SK-N-SH (cell line): ENCODE measurements at regions not wholly inside any gene's neighbourhood (a gene's known extent, or its start where the extent isn't known, plus 50 kb on each side); places are given as distances from the start of the nearest gene placed in this dataset.

Experiments used
- CTCF ChIA-PET: fragments of 300-600, 350-600 bp; formaldehyde crosslinking; extraction: SDS; loops from one replicate; lab custom pipeline; 2021; lab: Yijun Ruan, JAX
- POLR2A ChIA-PET: fragments of 350-600 bp; sonication (Branson Sonifier 250); formaldehyde crosslinking; extraction: SDS; loops from one replicate; lab custom pipeline; 2020; ENCODE audit warnings: antibody characterized with exemption, inconsistent platforms; lab: Yijun Ruan, JAX
- DNase-seq: peaks from one replicate; pipeline ENCODE4 v3.0.0; 2012
- H2AFZ ChIP-seq: fragments of 200-600 bp; sonication (generic); 2 replicates; pipeline ENCODE4 v1.8.1; 2016; ENCODE audit warnings: antibody characterized with exemption, mild to moderate bottlenecking, low read depth
- H3F3A ChIP-seq: fragments of 200-600 bp; sonication (generic); replicated peaks from 2 replicates; pipeline ENCODE3; 2016; ENCODE audit warnings: antibody characterized with exemption, mild to moderate bottlenecking; ENCODE audit not compliant: insufficient read depth
- H3K27ac ChIP-seq, 2 experiments: fragments of 200-500 bp in 1 of 2; fragments of 200-600 bp in 1 of 2; sonication (Bioruptor generic) in 1 of 2; sonication (generic), shearing (Covaris generic) in 1 of 2; 2 replicates each; pipeline versions ENCODE4 v1.5.1 to v1.6.1; 2014 to 2016; ENCODE audit warnings: low read depth in 2 of 2, inconsistent platforms in 1 of 2, low read length in 1 of 2, mild to moderate bottlenecking in 1 of 2, mixed read lengths in 1 of 2
- H3K27me3 ChIP-seq: fragments of 200-600 bp; sonication (generic), shearing (Covaris generic); 2 replicates; pipeline ENCODE4 v1.6.1; 2016; ENCODE audit warnings: mixed run types; ENCODE audit not compliant: insufficient read depth
- H3K36me3 ChIP-seq, 2 experiments: fragments of 200-500 bp in 1 of 2; fragments of 200-600 bp in 1 of 2; sonication (Bioruptor generic) in 1 of 2; sonication (generic) in 1 of 2; replicated peaks in 1 of 2; 2 replicates each; pipeline versions ENCODE3 to v1.5.1; 2014 to 2016; ENCODE audit warnings: low read length in 1 of 2, mild to moderate bottlenecking in 1 of 2; ENCODE audit not compliant: insufficient read depth in 2 of 2, control insufficient read depth in 1 of 2
- H3K4me1 ChIP-seq, 2 experiments: fragments of 200-500 bp in 1 of 2; fragments of 200-600 bp in 1 of 2; sonication (Bioruptor generic) in 1 of 2; sonication (generic), shearing (Covaris generic) in 1 of 2; 2 replicates each; pipeline versions ENCODE4 v1.5.1 to v1.6.1; 2014 to 2016; ENCODE audit warnings: low read depth in 1 of 2, low read length in 1 of 2, mixed run types in 1 of 2; ENCODE audit not compliant: insufficient read depth in 2 of 2, control insufficient read depth in 1 of 2
- H3K4me2 ChIP-seq: fragments of 200-600 bp; sonication (generic), shearing (Covaris generic); 2 replicates; pipeline ENCODE4 v1.6.1; 2017; ENCODE audit warnings: mixed run types
- H3K4me3 ChIP-seq, 2 experiments: fragments of 200-500 bp in 1 of 2; fragments of 200-600 bp in 1 of 2; sonication (Bioruptor generic) in 1 of 2; sonication (generic), shearing (Covaris generic) in 1 of 2; 2 replicates each; pipeline versions ENCODE4 v1.5.1 to v1.8.1; 2014 to 2016; ENCODE audit warnings: low read depth in 2 of 2, inconsistent platforms in 1 of 2, low read length in 1 of 2, mild to moderate bottlenecking in 1 of 2, mixed read lengths in 1 of 2, moderate library complexity in 1 of 2
- H3K79me2 ChIP-seq: fragments of 200-600 bp; sonication (generic); 2 replicates; pipeline ENCODE4 v1.8.1; 2017; ENCODE audit warnings: mild to moderate bottlenecking; ENCODE audit not compliant: insufficient read depth
- H3K9ac ChIP-seq: fragments of 200-600 bp; sonication (generic); 2 replicates; pipeline ENCODE4 v1.6.1; 2017; ENCODE audit warnings: mixed run types
- H3K9me2 ChIP-seq: fragments of 200-600 bp; sonication (generic); 2 replicates; pipeline ENCODE4 v1.6.1; 2017; ENCODE audit warnings: mixed run types
- H3K9me3 ChIP-seq: fragments of 200-600 bp; sonication (generic); 2 replicates; pipeline ENCODE4 v1.6.1; 2017; ENCODE audit warnings: mixed run types, mild to moderate bottlenecking, moderate library complexity
- H4K20me1 ChIP-seq: fragments of 200-600 bp; sonication (generic); 2 replicates; pipeline ENCODE4 v1.6.1; 2017; ENCODE audit warnings: mild to moderate bottlenecking, mixed run types; ENCODE audit not compliant: insufficient read depth
- CTCF ChIP-seq: fragments of 200-600 bp; sonication (generic); IDR thresholded peaks from 2 replicates; pipeline ENCODE4 v1.6.1; 2017; ENCODE audit warnings: antibody characterized with exemption, mild to moderate bottlenecking, moderate library complexity
- EZH2phosphoT487 ChIP-seq: fragments of 200-600 bp; sonication (generic); IDR thresholded peaks from 2 replicates; pipeline ENCODE4 v1.6.1; 2017; ENCODE audit warnings: low read depth, mixed run types, mild to moderate bottlenecking, antibody characterized with exemption, moderate library complexity, borderline replicate concordance
- FOSL2 ChIP-seq: IDR thresholded peaks from 2 replicates; pipeline ENCODE4 v1.4.0; 2012; ENCODE audit warnings: low read depth, mild to moderate bottlenecking, moderate library complexity, borderline replicate concordance
- FOXJ3 ChIP-seq: sonication (generic); formaldehyde crosslinking; IDR thresholded peaks from 2 replicates; pipeline ENCODE4 v1.5.1; 2020; ENCODE audit warnings: mild to moderate bottlenecking, missing genetic modification reagents
- FOXM1 ChIP-seq: IDR thresholded peaks from 2 replicates; pipeline ENCODE4 v1.4.0; 2012; ENCODE audit warnings: low read depth, mild to moderate bottlenecking
- GABPA ChIP-seq: IDR thresholded peaks from 2 replicates; pipeline ENCODE4 v1.4.0; 2012; ENCODE audit warnings: low read depth, mild to moderate bottlenecking
- GATA2 ChIP-seq: sonication (generic); formaldehyde crosslinking; IDR thresholded peaks from 2 replicates; pipeline ENCODE4 v1.5.0; 2020; ENCODE audit warnings: mild to moderate bottlenecking, missing genetic modification reagents
- IRF3 ChIP-seq: fragments of 150-350 bp; IDR thresholded peaks from 2 replicates; pipeline ENCODE4 v1.6.1; 2016; ENCODE audit warnings: mild to moderate bottlenecking, low read depth, low read length
- JUND ChIP-seq: IDR thresholded peaks from 2 replicates; pipeline ENCODE4 v1.4.0; 2012
- MAX ChIP-seq: IDR thresholded peaks from 2 replicates; pipeline ENCODE4 v1.4.0; 2012; ENCODE audit warnings: low read depth
- MEF2A ChIP-seq: IDR thresholded peaks from 2 replicates; pipeline ENCODE4 v1.4.0; 2012; ENCODE audit warnings: low read depth, borderline replicate concordance
- MXI1 ChIP-seq: IDR thresholded peaks from 2 replicates; pipeline ENCODE4 v1.6.1; 2012; ENCODE audit warnings: mild to moderate bottlenecking, low read depth, low read length, improper control_type of control experiment
- NFIC ChIP-seq: IDR thresholded peaks from 2 replicates; pipeline ENCODE4 v1.4.0; 2012; ENCODE audit warnings: borderline replicate concordance
- NRF1 ChIP-seq: IDR thresholded peaks from 2 replicates; pipeline ENCODE4 v1.6.1; 2012; ENCODE audit warnings: low read depth, mild to moderate bottlenecking, low read length
- PBX3 ChIP-seq: IDR thresholded peaks from 2 replicates; pipeline ENCODE4; 2012
- RAD21 ChIP-seq: IDR thresholded peaks from 2 replicates; pipeline ENCODE4 v1.6.1; 2012; ENCODE audit warnings: mild to moderate bottlenecking, low read length
- RCOR1 ChIP-seq: fragments of 150-350 bp; IDR thresholded peaks from 2 replicates; pipeline ENCODE4 v1.6.1; 2017; ENCODE audit warnings: antibody characterized with exemption, low read length
- REST ChIP-seq: IDR thresholded peaks from 2 replicates; pipeline ENCODE4 v1.6.1; 2012; ENCODE audit warnings: mild to moderate bottlenecking, low read depth, low read length, moderate library complexity
- RFX5 ChIP-seq: IDR thresholded peaks from 2 replicates; pipeline ENCODE4 v1.6.1; 2012; ENCODE audit warnings: mild to moderate bottlenecking, improper control_type of control experiment, low read length
- RXRA ChIP-seq: IDR thresholded peaks from 2 replicates; pipeline ENCODE4 v1.4.0; 2012; ENCODE audit warnings: low read depth, mild to moderate bottlenecking, borderline replicate concordance
- SIN3A ChIP-seq: IDR thresholded peaks from 2 replicates; pipeline ENCODE4 v1.6.1; 2012; ENCODE audit warnings: low read depth, mild to moderate bottlenecking, low read length, moderate library complexity, borderline replicate concordance
- SMC3 ChIP-seq: IDR thresholded peaks from 2 replicates; pipeline ENCODE4 v1.6.1; 2012; ENCODE audit warnings: low read depth, low read length, improper control_type of control experiment
- TCF12 ChIP-seq: IDR thresholded peaks from 2 replicates; pipeline ENCODE4 v1.4.0; 2012
- TEAD4 ChIP-seq: IDR thresholded peaks from 2 replicates; pipeline ENCODE4 v1.4.0; 2012; ENCODE audit warnings: mild to moderate bottlenecking, borderline replicate concordance; ENCODE audit not compliant: insufficient read depth
- USF1 ChIP-seq: IDR thresholded peaks from 2 replicates; pipeline ENCODE4 v1.4.0; 2012; ENCODE audit warnings: low read depth, borderline replicate concordance
- WGBS: methylation state at CpG from one replicate; pipeline ENCODE4 v1.1.6; 2017; ENCODE audit warnings: low lambda C conversion rate; 5-methylcytosine and 5-hydroxymethylcytosine counted together

GRCh38 chr2:37856101-37856751 lies 68.9 kb upstream of the RMDN2 start:
- Histone ChIP-seq H3K27ac (peak overlapping the region; percentile 59 to 99; a peak in 3 of 4 replicates), H3K4me3 (no peak overlapping the region), H4K20me1 (no peaks in the 10 kb centered on the region), H3K27me3 (no peaks in the 10 kb centered on the region), H3F3A (peaks cover 9% of the 10 kb centered on the region), H3K79me2 (no peaks in the 10 kb centered on the region), H3K36me3 (no peaks in the 10 kb centered on the region), H3K9me3 (no peaks in the 10 kb centered on the region), H3K9ac (no peak overlapping the region), H3K9me2 (no peaks in the 10 kb centered on the region), H3K4me2 (peak overlapping the region; percentile 44; the same call in 1 of the 2 replicates), H2AFZ (peak overlapping the region; percentile 52), H3K4me1 (peaks cover 26 to 62% of the 10 kb centered on the region in 2 experiments; a peak in 3 of 4 replicates)
- ChIA-PET POLR2A (interaction anchor here (1.0 to 5.4 kb wide), 18 partner anchors 9 to 441 kb away, joined by 3 to 56 read pairs (median 6); partner anchors contain the start of genes CDC42EP3 and RMDN2), CTCF (interaction anchor here (0.9 to 11.4 kb wide), 24 partner anchors 9 to 687 kb away, joined by 3 to 138 read pairs (median 4); no protein-coding TSS in a partner anchor)
- WGBS, result 29% methylated on average over 7 of the region's 7 CpGs
- peak; percentile 89 for DNase-seq
- peak; percentile 84 for TF ChIP-seq PBX3
- TF ChIP-seq TEAD4, result peak; percentile 57; the same call in 1 of the 2 replicates
- TF ChIP-seq FOXM1, result 0 out of 2 replicates have a peak, but pooled peaks have one; percentile 29
- no peak for TF ChIP-seq USF1
- peak; percentile 89 for TF ChIP-seq MXI1
- TF ChIP-seq GABPA, result no peak
- peak; percentile 62; the same call in 1 of the 2 replicates for TF ChIP-seq NFIC
- no peak for TF ChIP-seq SIN3A
- TF ChIP-seq CTCF, result no peak
- no peak for TF ChIP-seq RXRA
- TF ChIP-seq RAD21, result peak; percentile 45
- no peak; the same call in 1 of the 2 replicates for TF ChIP-seq JUND
- TF ChIP-seq GATA2, result peak; percentile 97
- TF ChIP-seq SMC3, result peak; percentile 20; the same call in 1 of the 2 replicates
- TF ChIP-seq NRF1, result no peak
- TF ChIP-seq TCF12, result peak; percentile 92
- TF ChIP-seq FOXJ3 (CRISPR knock-in tag), result peak; percentile 95
- no peak for TF ChIP-seq IRF3
- TF ChIP-seq MEF2A, result no peak
- no peak for TF ChIP-seq EZH2phosphoT487
- peak; percentile 98 for TF ChIP-seq RCOR1
- TF ChIP-seq MAX, result 0 out of 2 replicates have a peak, but pooled peaks have one; percentile 11
- TF ChIP-seq RFX5, result peak; percentile 28; the same call in 1 of the 2 replicates
- no peak for TF ChIP-seq FOSL2
- 0 out of 2 replicates have a peak, but pooled peaks have one; percentile 31 for TF ChIP-seq REST
